GM23248 (cell line): ENCODE measurements at regions not wholly inside any gene's neighbourhood (a gene's known extent, or its start where the extent isn't known, plus 50 kb on each side); places are given as distances from the start of the nearest gene placed in this dataset.

Source experiments
- DNase-seq: peaks from one replicate; pipeline ENCODE4 v3.0.0-alpha.2; 2015
- H2AFZ ChIP-seq: fragments of 200-600 bp; sonication (generic); 2 replicates; pipeline ENCODE4 v1.6.1; 2016; ENCODE audit warnings: antibody characterized with exemption
- H3F3A ChIP-seq: fragments of 200-600 bp; sonication (generic); 2 replicates; pipeline ENCODE4 v1.6.1; 2016; ENCODE audit warnings: mild to moderate bottlenecking, antibody characterized with exemption, mixed run types; ENCODE audit not compliant: insufficient read depth
- H3K27ac ChIP-seq: fragments of 200-600 bp; sonication (generic); 2 replicates; pipeline ENCODE4 v1.5.1; 2016; ENCODE audit warnings: mild to moderate bottlenecking
- H3K27me3 ChIP-seq: fragments of 200-600 bp; sonication (generic); replicated peaks from 2 replicates; pipeline ENCODE4 v1.6.1; 2016; ENCODE audit warnings: mild to moderate bottlenecking; ENCODE audit not compliant: insufficient read depth
- H3K36me3 ChIP-seq: fragments of 200-600 bp; sonication (generic); 2 replicates; pipeline ENCODE4 v1.6.1; 2016; ENCODE audit warnings: low read depth, mild to moderate bottlenecking
- H3K4me1 ChIP-seq: fragments of 200-600 bp; sonication (generic); 2 replicates; pipeline ENCODE4 v1.6.1; 2016; ENCODE audit warnings: mild to moderate bottlenecking; ENCODE audit not compliant: insufficient read depth
- H3K4me2 ChIP-seq: fragments of 200-600 bp; sonication (generic); one replicate; pipeline ENCODE4 v1.6.1; 2016; ENCODE audit warnings: mild to moderate bottlenecking; ENCODE audit not compliant: unreplicated experiment
- H3K4me3 ChIP-seq: fragments of 200-600 bp; sonication (generic); 2 replicates; pipeline ENCODE4 v1.5.1; 2016; ENCODE audit warnings: mild to moderate bottlenecking
- H3K79me2 ChIP-seq: fragments of 200-600 bp; sonication (generic); 2 replicates; pipeline ENCODE4 v1.6.1; 2016; ENCODE audit warnings: mild to moderate bottlenecking; ENCODE audit not compliant: insufficient read depth
- H3K9ac ChIP-seq: fragments of 200-600 bp; sonication (generic); 2 replicates; pipeline ENCODE4 v1.6.1; 2016; ENCODE audit warnings: mild to moderate bottlenecking
- H3K9me2 ChIP-seq: fragments of 200-600 bp; sonication (generic); 2 replicates; pipeline ENCODE4 v1.6.1; 2016; ENCODE audit warnings: mixed run types, mild to moderate bottlenecking, moderate library complexity; ENCODE audit not compliant: insufficient read depth
- H3K9me3 ChIP-seq: fragments of 200-600 bp; sonication (generic); one replicate; pipeline ENCODE4 v1.6.1; 2017; ENCODE audit warnings: low read depth
- H4K20me1 ChIP-seq: fragments of 200-600 bp; sonication (generic); 2 replicates; pipeline ENCODE4 v1.6.0; 2016; ENCODE audit not compliant: insufficient read depth
- EZH2 ChIP-seq: fragments of 200-600 bp; sonication (generic); IDR thresholded peaks from 2 replicates; pipeline ENCODE4 v1.6.1; 2018; ENCODE audit warnings: antibody characterized with exemption, mild to moderate bottlenecking; ENCODE audit not compliant: insufficient read depth, poor library complexity, severe bottlenecking
- EZH2phosphoT487 ChIP-seq: fragments of 200-600 bp; sonication (generic); IDR thresholded peaks from 2 replicates; pipeline ENCODE4 v1.6.1; 2018; ENCODE audit warnings: antibody characterized with exemption, moderate library complexity, mild to moderate bottlenecking, low read depth; ENCODE audit not compliant: insufficient read depth
- WGBS, 2 experiments: methylation state at CpG; one replicate each; pipeline ENCODE4 v1.1.6; 2015 to 2017; ENCODE audit warnings: low lambda C conversion rate in 2 of 2, low coverage in 1 of 2; ENCODE audit errors: missing lambda C conversion rate in 2 of 2; 5-methylcytosine and 5-hydroxymethylcytosine counted together
- in situ Hi-C: fragments of 300-500 bp; cut with MboI; formaldehyde crosslinking; loops from 2 replicates; pipeline ENCODE4 v1.15.0; 2020

DNA sequence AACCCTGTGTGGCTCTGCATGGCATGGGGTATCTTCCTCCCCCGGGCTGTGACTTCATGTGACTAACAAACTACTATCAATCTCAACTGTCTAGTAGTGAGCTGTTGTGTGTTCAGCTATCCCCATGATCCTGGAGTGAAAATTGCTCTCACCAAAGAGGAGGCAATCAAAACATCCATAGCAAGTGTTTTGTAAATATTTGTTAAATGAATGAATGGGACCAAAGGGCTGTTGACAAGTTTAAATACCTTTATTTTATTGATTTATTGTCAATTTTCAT, 138.1 kb upstream of the CPM start:
- in situ Hi-C loops: loop anchor here (10.0 kb wide), 1 partner anchor 176 kb away; no protein-coding TSS in a partner anchor

DNA sequence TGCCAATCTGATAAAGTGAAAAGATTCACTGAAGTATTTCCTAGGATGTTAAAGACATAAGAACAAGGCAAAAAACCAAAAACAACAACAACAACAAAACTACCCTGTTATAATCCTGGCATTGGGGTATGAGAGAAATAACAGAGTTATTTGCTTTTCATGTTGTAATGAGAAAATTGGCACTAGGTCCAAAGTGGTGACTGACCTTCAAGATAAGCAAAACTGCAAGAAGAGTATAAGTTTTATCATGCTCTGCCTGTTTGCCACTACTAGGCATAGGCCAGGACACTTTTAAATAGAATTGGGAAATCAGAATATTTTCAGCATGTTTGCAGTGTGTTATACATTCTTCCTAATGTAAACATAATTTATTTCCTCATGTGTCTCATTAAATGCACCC, 140.1 kb upstream of the CPM start:
- H3K9me2 ChIP-seq: no peaks in the 10 kb centered on the region
- H3K27me3 ChIP-seq: no peaks in the 10 kb centered on the region
- H3K4me1 ChIP-seq: peaks cover 8% of the 10 kb centered on the region
- H3K9ac ChIP-seq: no peak overlapping the region
- no peaks in the 10 kb centered on the region for H3K79me2 ChIP-seq
- DNase-seq: no peak
- H3F3A ChIP-seq: 0 out of 2 replicates have a peak, but pooled peaks cover 9% of the 10 kb centered on the region
- H3K9me3 ChIP-seq: no peaks in the 10 kb centered on the region
- in situ Hi-C loops: loop anchor here (10.0 kb wide), 1 partner anchor 178 kb away; no protein-coding TSS in a partner anchor
- no peak for TF ChIP-seq EZH2phosphoT487
- TF ChIP-seq EZH2: no peak
- H3K4me2 ChIP-seq: no peak overlapping the region
- H4K20me1 ChIP-seq: no peaks in the 10 kb centered on the region
- no peaks in the 10 kb centered on the region for H3K36me3 ChIP-seq
- no peak overlapping the region for H3K27ac ChIP-seq
- H3K4me3 ChIP-seq: no peak overlapping the region
- H2AFZ ChIP-seq: no peak overlapping the region

More for the DNA sequence above, 138.1 kb upstream of the CPM start:
- TF ChIP-seq EZH2: no peak
- no peak overlapping the region for H3K9ac ChIP-seq
- no peak overlapping the region for H3K27ac ChIP-seq
- no peak overlapping the region for H3K4me2 ChIP-seq
- H3K79me2 ChIP-seq: no peaks in the 10 kb centered on the region
- H3K36me3 ChIP-seq: no peaks in the 10 kb centered on the region
- H3F3A ChIP-seq: 0 out of 2 replicates have a peak, but pooled peaks cover 9% of the 10 kb centered on the region
- H4K20me1 ChIP-seq: no peaks in the 10 kb centered on the region
- H3K9me2 ChIP-seq: no peaks in the 10 kb centered on the region
- DNase-seq: no peak
- no peaks in the 10 kb centered on the region for H3K9me3 ChIP-seq
- H3K4me3 ChIP-seq: no peak overlapping the region
- H3K27me3 ChIP-seq: no peaks in the 10 kb centered on the region
- H2AFZ ChIP-seq: no peak overlapping the region
- 68 to 81% methylated on average over 1 of the region's 1 CpG for WGBS, 2 experiments
- peaks cover 11% of the 10 kb centered on the region for H3K4me1 ChIP-seq

DNA sequence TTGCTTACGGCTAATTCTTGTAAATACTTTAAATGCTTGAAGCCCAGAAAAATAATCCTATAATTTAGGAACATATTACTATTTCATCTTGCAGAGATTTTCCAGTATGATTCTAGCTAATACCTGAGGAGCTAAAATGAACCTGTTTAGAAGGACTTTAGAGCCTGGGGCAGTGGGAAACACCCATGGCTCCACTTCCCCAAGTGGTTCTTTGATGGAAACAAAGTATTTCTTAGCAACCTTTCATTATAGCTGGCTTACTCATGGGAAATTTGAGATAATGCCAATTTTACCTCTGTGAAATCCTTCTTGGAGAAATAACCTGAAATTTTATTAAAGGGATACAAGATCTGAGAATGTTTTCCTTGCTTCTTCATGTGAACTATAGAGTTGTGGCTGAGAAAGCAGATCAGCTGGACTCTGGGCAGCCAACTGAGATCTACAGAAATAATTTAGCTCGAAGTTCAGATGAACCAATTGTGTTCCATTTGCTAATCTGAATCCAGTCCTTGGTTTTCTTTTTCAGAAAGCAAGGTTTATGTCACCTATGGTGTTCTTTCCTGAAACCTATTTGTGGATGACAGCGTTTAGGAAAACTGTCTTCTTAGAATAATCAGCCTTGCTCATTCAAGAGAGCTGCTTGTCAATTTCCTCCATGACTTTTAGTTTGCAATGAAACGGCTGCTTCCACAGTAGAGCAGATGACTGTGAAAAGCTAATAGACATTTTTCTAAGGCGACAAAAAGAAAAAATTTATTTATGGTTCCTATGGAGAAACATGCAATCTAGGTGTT, 141.8 kb upstream of the CPM start:
- H3K9me3 ChIP-seq: no peaks in the 10 kb centered on the region
- H4K20me1 ChIP-seq: no peaks in the 10 kb centered on the region
- H3K4me2 ChIP-seq: no peak overlapping the region
- TF ChIP-seq EZH2phosphoT487 (no peak), EZH2 (no peak)
- no peaks in the 10 kb centered on the region for H3K36me3 ChIP-seq
- 79 to 83% methylated on average over 5 of the region's 5 CpGs for WGBS, 2 experiments
- no peaks in the 10 kb centered on the region for H3K79me2 ChIP-seq
- no peaks in the 10 kb centered on the region for H3K4me1 ChIP-seq
- no peaks in the 10 kb centered on the region for H3K27me3 ChIP-seq
- H2AFZ ChIP-seq: no peak overlapping the region
- H3K9ac ChIP-seq: no peak overlapping the region
- H3K27ac ChIP-seq: no peak overlapping the region
- no peaks in the 10 kb centered on the region for H3K9me2 ChIP-seq
- H3F3A ChIP-seq: 0 out of 2 replicates have a peak, but pooled peaks cover 9% of the 10 kb centered on the region
- H3K4me3 ChIP-seq: no peak overlapping the region
- no peak for DNase-seq
- in situ Hi-C loops: loop anchor here (10.0 kb wide), 1 partner anchor 180 kb away; no protein-coding TSS in a partner anchor

DNA sequence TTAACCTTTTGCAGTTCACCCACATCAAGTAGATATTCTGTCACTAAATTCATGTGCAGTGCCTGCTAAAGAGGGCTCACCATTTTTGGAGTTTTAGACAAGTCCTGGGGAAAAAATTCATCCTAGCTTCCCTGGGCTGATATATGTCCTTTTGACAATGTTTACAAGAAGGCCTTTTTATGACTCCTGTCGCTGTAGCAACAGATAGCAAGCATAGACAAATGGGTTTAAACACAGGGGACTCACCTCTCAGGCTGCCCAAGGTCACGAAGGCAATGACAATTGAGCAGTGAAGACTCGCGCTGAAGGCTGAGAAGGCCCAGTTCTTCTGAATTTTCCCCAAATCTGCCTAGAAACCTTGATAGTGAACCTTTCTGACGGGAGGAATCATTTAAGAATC, 150.7 kb upstream of the CPM start:
- Histone ChIP-seq H4K20me1 (no peaks in the 10 kb centered on the region), H3F3A (no peaks in the 10 kb centered on the region), H3K36me3 (no peaks in the 10 kb centered on the region), H3K79me2 (no peaks in the 10 kb centered on the region), H3K9ac (no peak overlapping the region), H3K4me1 (no peaks in the 10 kb centered on the region), H3K27ac (no peak overlapping the region), H3K4me3 (no peak overlapping the region), H3K9me3 (no peaks in the 10 kb centered on the region), H2AFZ (no peak overlapping the region), H3K27me3 (no peaks in the 10 kb centered on the region; the same call in 1 of the 2 replicates), H3K4me2 (no peak overlapping the region), H3K9me2 (no peaks in the 10 kb centered on the region)
- DNase-seq: no peak
- no peak for TF ChIP-seq EZH2phosphoT487
- no peak for TF ChIP-seq EZH2
- 74% methylated on average over 5 of the region's 5 CpGs for WGBS, 2 experiments
- in situ Hi-C loops: no loop called here
